ENCODE measurements at regions not wholly inside any gene's neighbourhood (a gene's known extent, or its start where the extent isn't known, plus 50 kb on each side); places are given as distances from the start of the nearest gene placed in this dataset.

- Mint-ChIP-seq H3K36me3 (ENCODE audit: low read depth) (peaks cover 6% of the 10 kb centered on the region; the same call in 1 of the 3 replicates), H3K27ac (no peak overlapping the region), H3K4me1 (no peaks in the 10 kb centered on the region), H3K9me3 (peaks cover 9% of the 10 kb centered on the region), H3K4me3 (no peak overlapping the region), H3K27me3 (ENCODE audit: insufficient read depth, low read depth, poor library complexity) (peaks cover 4% of the 10 kb centered on the region)
- no peak for TF ChIP-seq STAT1 (IDR thresholded peaks at IDR 0.05; ENCODE audit: unreplicated experiment)
- no peak for TF ChIP-seq ZNF331 (CRISPR knock-in tag; IDR thresholded peaks at IDR 0.05; ENCODE audit: low read depth)
- TF ChIP-seq REST (IDR thresholded peaks at IDR 0.05; ENCODE audit: unreplicated experiment): no peak
- no peak for TF ChIP-seq ETS1 (IDR thresholded peaks at IDR 0.05)
- no peak for TF ChIP-seq CTCF (conservative IDR thresholded peaks at IDR 0.05; ENCODE audit: low read depth in 2 of 2)
- no peak for TF ChIP-seq EZH2phosphoT487 (IDR thresholded peaks at IDR 0.05; ENCODE audit: unreplicated experiment)
- TF ChIP-seq JUNB (IDR thresholded peaks at IDR 0.05; ENCODE audit: unreplicated experiment): no peak
- no peak for TF ChIP-seq CREB1 (CRISPR knock-in tag; IDR thresholded peaks at IDR 0.05; ENCODE audit: low read depth)
- TF ChIP-seq NANOG (IDR thresholded peaks at IDR 0.05; ENCODE audit: borderline replicate concordance): no peak
- TF ChIP-seq EZH2 (IDR thresholded peaks at IDR 0.05; ENCODE audit: low read depth, unreplicated experiment): no peak
- TF ChIP-seq, protein P1, sequence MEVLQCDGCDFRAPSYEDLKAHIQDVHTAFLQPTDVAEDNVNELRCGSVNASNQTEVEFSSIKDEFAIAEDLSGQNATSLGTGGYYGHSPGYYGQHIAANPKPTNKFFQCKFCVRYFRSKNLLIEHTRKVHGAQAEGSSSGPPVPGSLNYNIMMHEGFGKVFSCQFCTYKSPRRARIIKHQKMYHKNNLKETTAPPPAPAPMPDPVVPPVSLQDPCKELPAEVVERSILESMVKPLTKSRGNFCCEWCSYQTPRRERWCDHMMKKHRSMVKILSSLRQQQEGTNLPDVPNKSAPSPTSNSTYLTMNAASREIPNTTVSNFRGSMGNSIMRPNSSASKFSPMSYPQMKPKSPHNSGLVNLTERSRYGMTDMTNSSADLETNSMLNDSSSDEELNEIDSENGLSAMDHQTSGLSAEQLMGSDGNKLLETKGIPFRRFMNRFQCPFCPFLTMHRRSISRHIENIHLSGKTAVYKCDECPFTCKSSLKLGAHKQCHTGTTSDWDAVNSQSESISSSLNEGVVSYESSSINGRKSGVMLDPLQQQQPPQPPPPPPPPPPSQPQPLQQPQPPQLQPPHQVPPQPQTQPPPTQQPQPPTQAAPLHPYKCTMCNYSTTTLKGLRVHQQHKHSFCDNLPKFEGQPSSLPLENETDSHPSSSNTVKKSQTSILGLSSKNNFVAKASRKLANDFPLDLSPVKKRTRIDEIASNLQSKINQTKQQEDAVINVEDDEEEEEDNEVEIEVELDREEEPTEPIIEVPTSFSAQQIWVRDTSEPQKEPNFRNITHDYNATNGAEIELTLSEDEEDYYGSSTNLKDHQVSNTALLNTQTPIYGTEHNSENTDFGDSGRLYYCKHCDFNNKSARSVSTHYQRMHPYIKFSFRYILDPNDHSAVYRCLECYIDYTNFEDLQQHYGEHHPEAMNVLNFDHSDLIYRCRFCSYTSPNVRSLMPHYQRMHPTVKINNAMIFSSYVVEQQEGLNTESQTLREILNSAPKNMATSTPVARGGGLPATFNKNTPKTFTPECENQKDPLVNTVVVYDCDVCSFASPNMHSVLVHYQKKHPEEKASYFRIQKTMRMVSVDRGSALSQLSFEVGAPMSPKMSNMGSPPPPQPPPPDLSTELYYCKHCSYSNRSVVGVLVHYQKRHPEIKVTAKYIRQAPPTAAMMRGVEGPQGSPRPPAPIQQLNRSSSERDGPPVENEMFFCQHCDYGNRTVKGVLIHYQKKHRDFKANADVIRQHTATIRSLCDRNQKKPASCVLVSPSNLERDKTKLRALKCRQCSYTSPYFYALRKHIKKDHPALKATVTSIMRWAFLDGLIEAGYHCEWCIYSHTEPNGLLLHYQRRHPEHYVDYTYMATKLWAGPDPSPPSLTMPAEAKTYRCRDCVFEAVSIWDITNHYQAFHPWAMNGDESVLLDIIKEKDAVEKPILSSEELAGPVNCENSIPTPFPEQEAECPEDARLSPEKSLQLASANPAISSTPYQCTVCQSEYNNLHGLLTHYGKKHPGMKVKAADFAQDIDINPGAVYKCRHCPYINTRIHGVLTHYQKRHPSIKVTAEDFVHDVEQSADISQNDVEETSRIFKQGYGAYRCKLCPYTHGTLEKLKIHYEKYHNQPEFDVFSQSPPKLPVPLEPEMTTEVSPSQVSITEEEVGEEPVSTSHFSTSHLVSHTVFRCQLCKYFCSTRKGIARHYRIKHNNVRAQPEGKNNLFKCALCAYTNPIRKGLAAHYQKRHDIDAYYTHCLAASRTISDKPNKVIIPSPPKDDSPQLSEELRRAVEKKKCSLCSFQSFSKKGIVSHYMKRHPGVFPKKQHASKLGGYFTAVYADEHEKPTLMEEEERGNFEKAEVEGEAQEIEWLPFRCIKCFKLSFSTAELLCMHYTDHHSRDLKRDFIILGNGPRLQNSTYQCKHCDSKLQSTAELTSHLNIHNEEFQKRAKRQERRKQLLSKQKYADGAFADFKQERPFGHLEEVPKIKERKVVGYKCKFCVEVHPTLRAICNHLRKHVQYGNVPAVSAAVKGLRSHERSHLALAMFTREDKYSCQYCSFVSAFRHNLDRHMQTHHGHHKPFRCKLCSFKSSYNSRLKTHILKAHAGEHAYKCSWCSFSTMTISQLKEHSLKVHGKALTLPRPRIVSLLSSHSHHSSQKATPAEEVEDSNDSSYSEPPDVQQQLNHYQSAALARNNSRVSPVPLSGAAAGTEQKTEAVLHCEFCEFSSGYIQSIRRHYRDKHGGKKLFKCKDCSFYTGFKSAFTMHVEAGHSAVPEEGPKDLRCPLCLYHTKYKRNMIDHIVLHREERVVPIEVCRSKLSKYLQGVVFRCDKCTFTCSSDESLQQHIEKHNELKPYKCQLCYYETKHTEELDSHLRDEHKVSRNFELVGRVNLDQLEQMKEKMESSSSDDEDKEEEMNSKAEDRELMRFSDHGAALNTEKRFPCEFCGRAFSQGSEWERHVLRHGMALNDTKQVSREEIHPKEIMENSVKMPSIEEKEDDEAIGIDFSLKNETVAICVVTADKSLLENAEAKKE (CRISPR knock-in tag; IDR thresholded peaks at IDR 0.05): no peak
- no peak for TF ChIP-seq POLR2AphosphoS5 (IDR thresholded peaks at IDR 0.05; ENCODE audit: low read depth)
- no peak for TF ChIP-seq ZNF114 (CRISPR knock-in tag; IDR thresholded peaks at IDR 0.05)
- Histone ChIP-seq H3F3A (replicated peaks; ENCODE audit: low read depth) (no peaks in the 10 kb centered on the region), H3K9me2 (ENCODE audit: insufficient read depth) (no peaks in the 10 kb centered on the region), H2AFZ (no peak overlapping the region), H3K36me3 (ENCODE audit: insufficient read depth) (no peaks in the 10 kb centered on the region), H4K20me1 (replicated peaks; ENCODE audit: insufficient read depth) (no peaks in the 10 kb centered on the region), H3K4me3 (no peak overlapping the region), H3K4me2 (no peak overlapping the region), H3K27me3 (ENCODE audit: insufficient read depth) (no peaks in the 10 kb centered on the region), H3K79me2 (replicated peaks; ENCODE audit: insufficient read depth) (no peaks in the 10 kb centered on the region), H3K4me1 (ENCODE audit: insufficient read depth) (no peaks in the 10 kb centered on the region), H3K27ac (ENCODE audit: low read depth) (no peak overlapping the region)
- ATAC-seq (no peak), DNase-seq (ENCODE audit: low spot score) (peak; percentile 3)
These were observed 250.3 kb upstream of the EDNRB start for GRCh38 chr13:78168981-78169380.

Measured in GM23338 (cell line).